SK-N-SH (cell line): ENCODE measurements at regions not wholly inside any gene's neighbourhood (a gene's known extent, or its start where the extent isn't known, plus 50 kb on each side); places are given as distances from the start of the nearest gene placed in this dataset.

Experiments
- CTCF ChIA-PET: fragments of 300-600, 350-600 bp; formaldehyde crosslinking; extraction: SDS; loops from one replicate; lab custom pipeline; 2021; lab: Yijun Ruan, JAX
- POLR2A ChIA-PET: fragments of 350-600 bp; sonication (Branson Sonifier 250); formaldehyde crosslinking; extraction: SDS; loops from one replicate; lab custom pipeline; 2020; ENCODE audit warnings: antibody characterized with exemption, inconsistent platforms; lab: Yijun Ruan, JAX
- DNase-seq: peaks from one replicate; pipeline ENCODE4 v3.0.0; 2012
- H2AFZ ChIP-seq: fragments of 200-600 bp; sonication (generic); 2 replicates; pipeline ENCODE4 v1.8.1; 2016; ENCODE audit warnings: antibody characterized with exemption, mild to moderate bottlenecking, low read depth
- H3F3A ChIP-seq: fragments of 200-600 bp; sonication (generic); replicated peaks from 2 replicates; pipeline ENCODE3; 2016; ENCODE audit warnings: antibody characterized with exemption, mild to moderate bottlenecking; ENCODE audit not compliant: insufficient read depth
- H3K27ac ChIP-seq, 2 experiments: fragments of 200-500 bp in 1 of 2; fragments of 200-600 bp in 1 of 2; sonication (Bioruptor generic) in 1 of 2; sonication (generic), shearing (Covaris generic) in 1 of 2; 2 replicates each; pipeline versions ENCODE4 v1.5.1 to v1.6.1; 2014 to 2016; ENCODE audit warnings: low read depth in 2 of 2, inconsistent platforms in 1 of 2, low read length in 1 of 2, mild to moderate bottlenecking in 1 of 2, mixed read lengths in 1 of 2
- H3K27me3 ChIP-seq: fragments of 200-600 bp; sonication (generic), shearing (Covaris generic); 2 replicates; pipeline ENCODE4 v1.6.1; 2016; ENCODE audit warnings: mixed run types; ENCODE audit not compliant: insufficient read depth
- H3K36me3 ChIP-seq, 2 experiments: fragments of 200-500 bp in 1 of 2; fragments of 200-600 bp in 1 of 2; sonication (Bioruptor generic) in 1 of 2; sonication (generic) in 1 of 2; replicated peaks in 1 of 2; 2 replicates each; pipeline versions ENCODE3 to v1.5.1; 2014 to 2016; ENCODE audit warnings: low read length in 1 of 2, mild to moderate bottlenecking in 1 of 2; ENCODE audit not compliant: insufficient read depth in 2 of 2, control insufficient read depth in 1 of 2
- H3K4me1 ChIP-seq, 2 experiments: fragments of 200-500 bp in 1 of 2; fragments of 200-600 bp in 1 of 2; sonication (Bioruptor generic) in 1 of 2; sonication (generic), shearing (Covaris generic) in 1 of 2; 2 replicates each; pipeline versions ENCODE4 v1.5.1 to v1.6.1; 2014 to 2016; ENCODE audit warnings: low read depth in 1 of 2, low read length in 1 of 2, mixed run types in 1 of 2; ENCODE audit not compliant: insufficient read depth in 2 of 2, control insufficient read depth in 1 of 2
- H3K4me2 ChIP-seq: fragments of 200-600 bp; sonication (generic), shearing (Covaris generic); 2 replicates; pipeline ENCODE4 v1.6.1; 2017; ENCODE audit warnings: mixed run types
- H3K4me3 ChIP-seq, 2 experiments: fragments of 200-500 bp in 1 of 2; fragments of 200-600 bp in 1 of 2; sonication (Bioruptor generic) in 1 of 2; sonication (generic), shearing (Covaris generic) in 1 of 2; 2 replicates each; pipeline versions ENCODE4 v1.5.1 to v1.8.1; 2014 to 2016; ENCODE audit warnings: low read depth in 2 of 2, inconsistent platforms in 1 of 2, low read length in 1 of 2, mild to moderate bottlenecking in 1 of 2, mixed read lengths in 1 of 2, moderate library complexity in 1 of 2
- H3K79me2 ChIP-seq: fragments of 200-600 bp; sonication (generic); 2 replicates; pipeline ENCODE4 v1.8.1; 2017; ENCODE audit warnings: mild to moderate bottlenecking; ENCODE audit not compliant: insufficient read depth
- H3K9ac ChIP-seq: fragments of 200-600 bp; sonication (generic); 2 replicates; pipeline ENCODE4 v1.6.1; 2017; ENCODE audit warnings: mixed run types
- H3K9me2 ChIP-seq: fragments of 200-600 bp; sonication (generic); 2 replicates; pipeline ENCODE4 v1.6.1; 2017; ENCODE audit warnings: mixed run types
- H3K9me3 ChIP-seq: fragments of 200-600 bp; sonication (generic); 2 replicates; pipeline ENCODE4 v1.6.1; 2017; ENCODE audit warnings: mixed run types, mild to moderate bottlenecking, moderate library complexity
- H4K20me1 ChIP-seq: fragments of 200-600 bp; sonication (generic); 2 replicates; pipeline ENCODE4 v1.6.1; 2017; ENCODE audit warnings: mild to moderate bottlenecking, mixed run types; ENCODE audit not compliant: insufficient read depth
- CHD2 ChIP-seq: fragments of 150-350 bp; IDR thresholded peaks from 2 replicates; pipeline ENCODE4 v1.6.1; 2018; ENCODE audit warnings: low read length; ENCODE audit not compliant: partially characterized antibody
- EP300 ChIP-seq, 2 experiments: IDR thresholded peaks; 2 replicates each; pipeline versions ENCODE4 v1.4.0 to v1.6.1; 2012; ENCODE audit warnings: borderline replicate concordance in 1 of 2, low read depth in 1 of 2, low read length in 1 of 2
- EZH2phosphoT487 ChIP-seq: fragments of 200-600 bp; sonication (generic); IDR thresholded peaks from 2 replicates; pipeline ENCODE4 v1.6.1; 2017; ENCODE audit warnings: low read depth, mixed run types, mild to moderate bottlenecking, antibody characterized with exemption, moderate library complexity, borderline replicate concordance
- FOSL2 ChIP-seq: IDR thresholded peaks from 2 replicates; pipeline ENCODE4 v1.4.0; 2012; ENCODE audit warnings: low read depth, mild to moderate bottlenecking, moderate library complexity, borderline replicate concordance
- FOXJ3 ChIP-seq: sonication (generic); formaldehyde crosslinking; IDR thresholded peaks from 2 replicates; pipeline ENCODE4 v1.5.1; 2020; ENCODE audit warnings: mild to moderate bottlenecking, missing genetic modification reagents
- FOXM1 ChIP-seq: IDR thresholded peaks from 2 replicates; pipeline ENCODE4 v1.4.0; 2012; ENCODE audit warnings: low read depth, mild to moderate bottlenecking
- GABPA ChIP-seq: IDR thresholded peaks from 2 replicates; pipeline ENCODE4 v1.4.0; 2012; ENCODE audit warnings: low read depth, mild to moderate bottlenecking
- GATA2 ChIP-seq: sonication (generic); formaldehyde crosslinking; IDR thresholded peaks from 2 replicates; pipeline ENCODE4 v1.5.0; 2020; ENCODE audit warnings: mild to moderate bottlenecking, missing genetic modification reagents
- MEF2A ChIP-seq: IDR thresholded peaks from 2 replicates; pipeline ENCODE4 v1.4.0; 2012; ENCODE audit warnings: low read depth, borderline replicate concordance
- MXI1 ChIP-seq: IDR thresholded peaks from 2 replicates; pipeline ENCODE4 v1.6.1; 2012; ENCODE audit warnings: mild to moderate bottlenecking, low read depth, low read length, improper control_type of control experiment
- NRF1 ChIP-seq: IDR thresholded peaks from 2 replicates; pipeline ENCODE4 v1.6.1; 2012; ENCODE audit warnings: low read depth, mild to moderate bottlenecking, low read length
- RAD21 ChIP-seq: IDR thresholded peaks from 2 replicates; pipeline ENCODE4 v1.6.1; 2012; ENCODE audit warnings: mild to moderate bottlenecking, low read length
- RCOR1 ChIP-seq: fragments of 150-350 bp; IDR thresholded peaks from 2 replicates; pipeline ENCODE4 v1.6.1; 2017; ENCODE audit warnings: antibody characterized with exemption, low read length
- RXRA ChIP-seq: IDR thresholded peaks from 2 replicates; pipeline ENCODE4 v1.4.0; 2012; ENCODE audit warnings: low read depth, mild to moderate bottlenecking, borderline replicate concordance
- SMC3 ChIP-seq: IDR thresholded peaks from 2 replicates; pipeline ENCODE4 v1.6.1; 2012; ENCODE audit warnings: low read depth, low read length, improper control_type of control experiment
- TAF1 ChIP-seq: IDR thresholded peaks from 2 replicates; pipeline ENCODE4 v1.6.1; 2012; ENCODE audit warnings: low read depth, mild to moderate bottlenecking, low read length, moderate library complexity, borderline replicate concordance
- TCF12 ChIP-seq: IDR thresholded peaks from 2 replicates; pipeline ENCODE4 v1.4.0; 2012
- TEAD4 ChIP-seq: IDR thresholded peaks from 2 replicates; pipeline ENCODE4 v1.4.0; 2012; ENCODE audit warnings: mild to moderate bottlenecking, borderline replicate concordance; ENCODE audit not compliant: insufficient read depth
- WGBS: methylation state at CpG from one replicate; pipeline ENCODE4 v1.1.6; 2017; ENCODE audit warnings: low lambda C conversion rate; 5-methylcytosine and 5-hydroxymethylcytosine counted together
- TF ChIP-seq, protein P1 (sequence below): IDR thresholded peaks from 2 replicates; pipeline ENCODE4 v1.6.1; 2012; ENCODE audit warnings: mild to moderate bottlenecking, low read depth, low read length, moderate library complexity
- TF ChIP-seq, protein P2 (sequence below): IDR thresholded peaks from 2 replicates; pipeline ENCODE4; 2012
- TF ChIP-seq, protein P3 (sequence below): IDR thresholded peaks from 2 replicates; pipeline ENCODE4 v1.4.0; 2012; ENCODE audit warnings: low read depth
- TF ChIP-seq, protein P4 (sequence below): fragments of 150-350 bp; IDR thresholded peaks from 2 replicates; pipeline ENCODE4 v1.6.1; 2017; ENCODE audit warnings: antibody characterized with exemption, low read length, low read depth, borderline replicate concordance

DNA sequence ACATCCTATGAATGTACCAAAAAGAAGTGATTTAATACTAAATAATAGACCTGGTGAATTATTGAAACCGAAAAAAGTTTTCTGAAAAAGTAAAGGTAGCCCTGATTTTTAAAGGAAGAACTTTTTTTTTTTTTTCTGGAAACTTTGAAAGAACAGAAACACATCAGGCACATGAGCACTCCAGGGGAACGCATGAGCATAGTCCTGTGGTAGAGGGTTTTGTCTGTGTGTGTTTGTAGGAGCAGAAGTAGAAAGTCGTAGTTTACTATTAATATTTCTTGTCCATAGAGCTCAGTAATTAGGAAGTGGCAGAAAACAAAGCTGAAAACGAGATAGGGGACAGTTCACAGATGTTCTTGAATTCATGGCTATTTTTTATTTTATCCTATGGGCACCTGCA, 1175.9 kb upstream of the B3GALT2 start (continued):
- TF ChIP-seq, protein P1, sequence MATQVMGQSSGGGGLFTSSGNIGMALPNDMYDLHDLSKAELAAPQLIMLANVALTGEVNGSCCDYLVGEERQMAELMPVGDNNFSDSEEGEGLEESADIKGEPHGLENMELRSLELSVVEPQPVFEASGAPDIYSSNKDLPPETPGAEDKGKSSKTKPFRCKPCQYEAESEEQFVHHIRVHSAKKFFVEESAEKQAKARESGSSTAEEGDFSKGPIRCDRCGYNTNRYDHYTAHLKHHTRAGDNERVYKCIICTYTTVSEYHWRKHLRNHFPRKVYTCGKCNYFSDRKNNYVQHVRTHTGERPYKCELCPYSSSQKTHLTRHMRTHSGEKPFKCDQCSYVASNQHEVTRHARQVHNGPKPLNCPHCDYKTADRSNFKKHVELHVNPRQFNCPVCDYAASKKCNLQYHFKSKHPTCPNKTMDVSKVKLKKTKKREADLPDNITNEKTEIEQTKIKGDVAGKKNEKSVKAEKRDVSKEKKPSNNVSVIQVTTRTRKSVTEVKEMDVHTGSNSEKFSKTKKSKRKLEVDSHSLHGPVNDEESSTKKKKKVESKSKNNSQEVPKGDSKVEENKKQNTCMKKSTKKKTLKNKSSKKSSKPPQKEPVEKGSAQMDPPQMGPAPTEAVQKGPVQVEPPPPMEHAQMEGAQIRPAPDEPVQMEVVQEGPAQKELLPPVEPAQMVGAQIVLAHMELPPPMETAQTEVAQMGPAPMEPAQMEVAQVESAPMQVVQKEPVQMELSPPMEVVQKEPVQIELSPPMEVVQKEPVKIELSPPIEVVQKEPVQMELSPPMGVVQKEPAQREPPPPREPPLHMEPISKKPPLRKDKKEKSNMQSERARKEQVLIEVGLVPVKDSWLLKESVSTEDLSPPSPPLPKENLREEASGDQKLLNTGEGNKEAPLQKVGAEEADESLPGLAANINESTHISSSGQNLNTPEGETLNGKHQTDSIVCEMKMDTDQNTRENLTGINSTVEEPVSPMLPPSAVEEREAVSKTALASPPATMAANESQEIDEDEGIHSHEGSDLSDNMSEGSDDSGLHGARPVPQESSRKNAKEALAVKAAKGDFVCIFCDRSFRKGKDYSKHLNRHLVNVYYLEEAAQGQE, result no peak
- TF ChIP-seq MXI1 (no peak), TCF12 (no peak)

DNA sequence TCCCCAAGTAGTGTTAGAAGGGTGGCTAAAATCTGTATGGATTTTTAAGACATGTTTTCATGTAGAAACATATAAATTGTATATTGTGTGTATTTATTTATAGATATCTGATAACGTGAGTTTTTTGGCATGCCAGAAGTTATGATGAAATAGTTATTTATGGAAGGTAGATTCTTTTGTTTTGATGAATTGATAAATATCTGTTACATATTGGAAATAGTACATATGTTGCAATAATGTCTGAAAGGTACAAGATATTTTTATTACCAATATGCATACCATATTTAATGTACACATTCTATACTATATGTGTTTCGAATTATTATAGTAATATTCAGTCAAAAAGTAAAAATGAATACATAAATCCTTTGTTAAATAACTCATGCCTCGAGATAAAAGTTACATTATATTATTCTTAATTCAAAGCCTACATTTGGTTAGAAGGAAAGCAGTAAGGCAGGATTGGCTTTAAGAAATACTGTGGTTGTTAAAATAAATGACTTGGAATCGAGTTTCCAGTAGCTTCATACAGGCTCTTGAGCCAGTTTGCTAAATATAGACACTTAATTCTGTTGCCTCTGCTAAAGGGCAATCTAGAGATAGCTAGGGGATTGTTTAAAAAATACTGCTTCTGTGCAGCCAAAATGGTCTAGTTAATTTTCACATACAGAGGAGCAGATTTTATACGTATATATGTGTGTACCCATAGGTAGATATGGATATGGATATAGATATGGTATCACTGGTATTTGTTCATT, 1175.1 kb upstream of the B3GALT2 start:
- no peaks in the 10 kb centered on the region for H3K79me2 ChIP-seq
- no peak overlapping the region for H3K4me3 ChIP-seq
- WGBS, result 12% methylated on average over 5 of the region's 5 CpGs
- H3K36me3 ChIP-seq, result no peaks in the 10 kb centered on the region
- H3F3A ChIP-seq, result no peaks in the 10 kb centered on the region
- H3K9me2 ChIP-seq, result no peaks in the 10 kb centered on the region
- no peak overlapping the region for H3K27ac ChIP-seq
- TF ChIP-seq FOSL2, result no peak
- TF ChIP-seq FOXJ3, result no peak
- no peak for TF ChIP-seq EP300 (IDR thresholded peaks at IDR 0.05; ENCODE audit: borderline replicate concordance in 1 of 2, low read depth in 1 of 2, low read length in 1 of 2)
- TF ChIP-seq GATA2 (CRISPR knock-in tag), result no peak
- TF ChIP-seq MXI1, result no peak
- TF ChIP-seq EZH2phosphoT487, result no peak
- TF ChIP-seq FOXM1, result no peak
- no peak for TF ChIP-seq SMC3
- TF ChIP-seq NRF1, result no peak
- no peak for TF ChIP-seq RXRA
- TF ChIP-seq TAF1, result no peak
- TF ChIP-seq, protein P2, sequence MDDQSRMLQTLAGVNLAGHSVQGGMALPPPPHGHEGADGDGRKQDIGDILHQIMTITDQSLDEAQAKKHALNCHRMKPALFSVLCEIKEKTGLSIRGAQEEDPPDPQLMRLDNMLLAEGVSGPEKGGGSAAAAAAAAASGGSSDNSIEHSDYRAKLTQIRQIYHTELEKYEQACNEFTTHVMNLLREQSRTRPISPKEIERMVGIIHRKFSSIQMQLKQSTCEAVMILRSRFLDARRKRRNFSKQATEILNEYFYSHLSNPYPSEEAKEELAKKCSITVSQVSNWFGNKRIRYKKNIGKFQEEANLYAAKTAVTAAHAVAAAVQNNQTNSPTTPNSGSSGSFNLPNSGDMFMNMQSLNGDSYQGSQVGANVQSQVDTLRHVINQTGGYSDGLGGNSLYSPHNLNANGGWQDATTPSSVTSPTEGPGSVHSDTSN, result no peak
- no peak for TF ChIP-seq TEAD4
- no peak for TF ChIP-seq RCOR1
- TF ChIP-seq, protein P3, sequence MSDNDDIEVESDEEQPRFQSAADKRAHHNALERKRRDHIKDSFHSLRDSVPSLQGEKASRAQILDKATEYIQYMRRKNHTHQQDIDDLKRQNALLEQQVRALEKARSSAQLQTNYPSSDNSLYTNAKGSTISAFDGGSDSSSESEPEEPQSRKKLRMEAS, result no peak
- TF ChIP-seq CHD2, result no peak
- no peak for TF ChIP-seq RAD21
- TF ChIP-seq GABPA, result no peak
- TF ChIP-seq, protein P4, sequence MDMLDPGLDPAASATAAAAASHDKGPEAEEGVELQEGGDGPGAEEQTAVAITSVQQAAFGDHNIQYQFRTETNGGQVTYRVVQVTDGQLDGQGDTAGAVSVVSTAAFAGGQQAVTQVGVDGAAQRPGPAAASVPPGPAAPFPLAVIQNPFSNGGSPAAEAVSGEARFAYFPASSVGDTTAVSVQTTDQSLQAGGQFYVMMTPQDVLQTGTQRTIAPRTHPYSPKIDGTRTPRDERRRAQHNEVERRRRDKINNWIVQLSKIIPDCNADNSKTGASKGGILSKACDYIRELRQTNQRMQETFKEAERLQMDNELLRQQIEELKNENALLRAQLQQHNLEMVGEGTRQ, result no peak
- TF ChIP-seq MEF2A, result no peak
- H3K27me3 ChIP-seq, result no peaks in the 10 kb centered on the region
- no peak overlapping the region for H3K9ac ChIP-seq
- no peak for DNase-seq
- H3K4me1 ChIP-seq, result no peaks in the 10 kb centered on the region; a peak in 1 of 4 replicates
- H2AFZ ChIP-seq, result no peak overlapping the region
- ChIA-PET CTCF (no interaction called here), POLR2A (no interaction called here)
- H4K20me1 ChIP-seq, result no peaks in the 10 kb centered on the region
- no peaks in the 10 kb centered on the region for H3K9me3 ChIP-seq
- no peak overlapping the region for H3K4me2 ChIP-seq
